OCI-LY7 (cell line): ENCODE measurements at regions not wholly inside any gene's neighbourhood (a gene's known extent, or its start where the extent isn't known, plus 50 kb on each side); places are given as distances from the start of the nearest gene placed in this dataset.

Experiments used
- BruUV-seq: library from RNA; stranded (reverse); fragments of 400-500 nt; replicated peaks from 2 replicates; lab custom pipeline; 2021; lab: Mats Ljungman, UMichigan
- CTCF ChIA-PET: fragments of 300-600 bp; sonication (Branson Sonifier 250); formaldehyde crosslinking; loops from one replicate; lab custom pipeline; 2022; ENCODE audit warnings: antibody characterized with exemption; ENCODE audit not compliant: unreplicated experiment; lab: Charles Lee
- POLR2A ChIA-PET: fragments of 300-600 bp; sonication (Branson Sonifier 250); formaldehyde crosslinking; loops from one replicate; lab custom pipeline; 2022; ENCODE audit warnings: antibody characterized with exemption; lab: Charles Lee
- DNase-seq: peaks from one replicate; pipeline ENCODE4 v3.0.0-alpha.2; 2015; ENCODE audit warnings: low spot score
- H2AFZ ChIP-seq: fragments of 200-600 bp; sonication (generic), shearing (Covaris generic); 2 replicates; pipeline ENCODE4 v1.6.1; 2014; ENCODE audit warnings: mild to moderate bottlenecking, antibody characterized with exemption, low read length, moderate library complexity
- H3K27ac ChIP-seq: fragments of 200-600 bp; sonication (generic); 2 replicates; pipeline ENCODE4 v1.5.1; 2014; ENCODE audit warnings: mixed run types, low read depth, mild to moderate bottlenecking, moderate library complexity, low read length, inconsistent platforms; ENCODE audit not compliant: poor library complexity, severe bottlenecking
- H3K36me3 ChIP-seq: fragments of 200-600 bp; sonication (generic); 2 replicates; pipeline ENCODE4 v1.6.1; 2014; ENCODE audit warnings: mild to moderate bottlenecking, antibody characterized with exemption, low read length, moderate library complexity, mixed read lengths; ENCODE audit not compliant: insufficient read depth
- H3K4me1 ChIP-seq: fragments of 200-600 bp; sonication (generic); 2 replicates; pipeline ENCODE4 v1.5.1; 2014; ENCODE audit warnings: mild to moderate bottlenecking, low read length; ENCODE audit not compliant: insufficient read depth, poor library complexity, severe bottlenecking
- H3K4me2 ChIP-seq: fragments of 200-600 bp; sonication (generic); 2 replicates; pipeline ENCODE4 v1.6.1; 2014; ENCODE audit warnings: mild to moderate bottlenecking, low read length
- H3K4me3 ChIP-seq: fragments of 200-600 bp; sonication (generic); 2 replicates; pipeline ENCODE4 v1.5.1; 2014; ENCODE audit warnings: mild to moderate bottlenecking, low read depth, low read length; ENCODE audit not compliant: poor library complexity, severe bottlenecking
- H3K79me2 ChIP-seq: fragments of 200-600 bp; sonication (generic); 2 replicates; pipeline ENCODE4 v1.6.1; 2016; ENCODE audit warnings: low read depth, mild to moderate bottlenecking, low read length, moderate library complexity, mixed read lengths; ENCODE audit not compliant: insufficient read depth
- H3K9me2 ChIP-seq: fragments of 200-600 bp; sonication (generic); 2 replicates; pipeline ENCODE4 v1.6.1; 2016; ENCODE audit warnings: mild to moderate bottlenecking, low read length, mixed read lengths; ENCODE audit not compliant: insufficient read depth
- H3K9me3 ChIP-seq: fragments of 200-600 bp; sonication (generic); 2 replicates; pipeline ENCODE4 v1.6.1; 2014; ENCODE audit warnings: mild to moderate bottlenecking, mixed run types, low read length, mixed read lengths
- H4K20me1 ChIP-seq: fragments of 200-600 bp; sonication (generic); 2 replicates; pipeline ENCODE4 v1.6.1; 2014; ENCODE audit warnings: mild to moderate bottlenecking, antibody characterized with exemption, low read length, moderate library complexity, mixed read lengths; ENCODE audit not compliant: insufficient read depth
- CTCF ChIP-seq: fragments of 200-600 bp; sonication (generic); conservative IDR thresholded peaks from 2 replicates; pipeline ENCODE4 v1.5.1; 2014; ENCODE audit warnings: mild to moderate bottlenecking, antibody characterized with exemption, low read length, moderate library complexity, mixed read lengths
- EZH2phosphoT487 ChIP-seq: fragments of 200-600 bp; sonication (generic); IDR thresholded peaks from 2 replicates; pipeline ENCODE4 v1.6.1; 2018; ENCODE audit warnings: low read depth, borderline replicate concordance, mild to moderate bottlenecking, mixed run types, antibody characterized with exemption, low read length, moderate library complexity, mixed read lengths
- intact Hi-C: fragments of 100-400 bp; cut with micrococcal nuclease; formaldehyde crosslinking; loops from one replicate; pipeline ENCODE4 v1.10.0; 2022; ENCODE audit not compliant: unreplicated experiment

- Histone ChIP-seq H2AFZ (no peak overlapping the region), H3K9me3 (no peaks in the 10 kb centered on the region), H3K79me2 (no peaks in the 10 kb centered on the region), H3K4me1 (no peaks in the 10 kb centered on the region), H3K4me3 (no peak overlapping the region), H3K27ac (no peak overlapping the region), H4K20me1 (no peaks in the 10 kb centered on the region), H3K4me2 (no peak overlapping the region), H3K9me2 (no peaks in the 10 kb centered on the region), H3K36me3 (no peaks in the 10 kb centered on the region)
- ChIA-PET POLR2A (no interaction called here), CTCF (no interaction called here)
- TF ChIP-seq EZH2phosphoT487 (no peak), CTCF (no peak)
- DNase-seq: no peak
- intact Hi-C loops: no loop called here
- no TSS peak for BruUV-seq
Observed at GRCh38 chr13:80133631-80134261, 207.2 kb downstream of the SPRY2 start.

DNA sequence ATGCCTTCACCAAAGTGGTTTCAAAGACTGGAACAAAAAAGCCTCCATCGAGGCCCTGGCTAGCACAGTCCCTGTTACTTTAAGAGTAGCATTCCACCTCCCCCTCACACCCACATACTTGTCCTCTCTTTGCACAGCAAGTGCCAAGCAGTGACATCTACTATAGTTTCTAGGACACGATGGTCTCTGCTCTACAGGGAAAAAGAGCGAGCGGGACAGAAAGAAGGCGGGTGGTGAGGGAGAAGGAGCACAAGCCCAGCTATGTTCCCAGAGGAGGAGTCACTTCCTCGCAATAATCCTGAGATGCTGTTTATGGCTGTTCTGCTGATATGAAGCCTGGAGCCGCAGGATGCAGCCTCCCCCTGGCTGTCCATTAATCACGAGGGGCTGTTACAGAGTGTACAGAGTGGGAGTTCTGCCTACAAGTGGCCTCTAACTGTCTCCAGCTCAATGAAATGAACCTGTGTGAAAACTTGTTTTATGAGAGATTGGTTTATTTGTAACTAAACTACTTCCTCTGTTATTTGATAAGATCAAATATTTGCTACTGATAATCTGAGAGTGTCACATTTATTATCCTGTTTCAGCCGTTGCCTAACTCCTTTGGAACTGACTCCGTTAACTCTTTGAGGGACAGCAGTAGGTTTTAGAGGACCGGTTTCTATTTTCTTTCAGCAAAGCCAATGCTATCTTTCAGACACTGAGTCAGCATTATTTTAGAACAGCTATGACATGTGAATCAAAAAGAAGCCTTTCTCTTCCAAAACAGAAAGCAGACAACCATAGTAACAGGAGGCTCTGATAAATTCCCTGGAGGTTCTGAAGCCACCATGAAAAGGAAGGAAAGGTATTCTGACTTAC is 208.0 kb downstream of the SPRY2 start:
- no peak overlapping the region for H3K27ac ChIP-seq
- DNase-seq: no peak
- H3K9me2 ChIP-seq: no peaks in the 10 kb centered on the region
- H3K4me1 ChIP-seq: no peaks in the 10 kb centered on the region
- no peaks in the 10 kb centered on the region for H4K20me1 ChIP-seq
- no peaks in the 10 kb centered on the region for H3K79me2 ChIP-seq
- ChIA-PET POLR2A (interaction anchor here (0.7 kb wide), 1 partner anchor 390 kb away, joined by 3 read pairs; no protein-coding TSS in a partner anchor), CTCF (no interaction called here)
- no TSS peak for BruUV-seq
- H3K4me2 ChIP-seq: no peak overlapping the region
- H3K9me3 ChIP-seq: no peaks in the 10 kb centered on the region
- TF ChIP-seq CTCF (no peak), EZH2phosphoT487 (no peak)
- intact Hi-C loops: no loop called here
- H2AFZ ChIP-seq: no peak overlapping the region
- H3K36me3 ChIP-seq: no peaks in the 10 kb centered on the region
- no peak overlapping the region for H3K4me3 ChIP-seq

DNA sequence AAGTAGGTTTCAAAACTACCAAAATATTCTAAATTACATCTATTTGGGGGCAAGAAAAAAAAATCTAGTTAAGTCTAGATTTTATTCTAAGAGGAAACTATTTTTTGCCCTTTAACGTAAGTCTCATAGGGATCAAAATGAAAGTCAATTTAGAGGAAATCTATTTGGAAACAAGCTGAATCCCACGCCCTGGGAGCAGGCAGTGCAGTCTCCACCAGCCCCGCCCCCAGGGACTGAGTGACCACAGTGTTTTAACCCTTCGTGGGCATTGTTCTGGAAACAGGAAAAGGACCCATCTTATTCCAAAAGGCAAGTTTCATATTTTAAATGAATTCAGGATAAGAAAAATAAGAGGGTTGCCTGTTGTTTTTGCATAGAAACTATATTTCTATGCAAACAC is 209.7 kb downstream of the SPRY2 start:
- CTCF ChIA-PET: no interaction called here
- H3K9me2 ChIP-seq: no peaks in the 10 kb centered on the region
- no peak for DNase-seq
- no peaks in the 10 kb centered on the region for H4K20me1 ChIP-seq
- H3K4me3 ChIP-seq: no peak overlapping the region
- POLR2A ChIA-PET: no interaction called here
- TF ChIP-seq EZH2phosphoT487: no peak
- TF ChIP-seq CTCF: no peak
- H3K79me2 ChIP-seq: no peaks in the 10 kb centered on the region
- H3K9me3 ChIP-seq: no peaks in the 10 kb centered on the region
- no peak overlapping the region for H3K27ac ChIP-seq
- intact Hi-C loops: no loop called here
- H3K4me2 ChIP-seq: no peak overlapping the region
- H3K4me1 ChIP-seq: no peaks in the 10 kb centered on the region
- no peaks in the 10 kb centered on the region for H3K36me3 ChIP-seq
- no peak overlapping the region for H2AFZ ChIP-seq
- no TSS peak for BruUV-seq
